NCI-H2107 treated with DMSO at 0.1 percent for 48 hours (cell line): ENCODE measurements at regions not wholly inside any gene's neighbourhood (a gene's known extent, or its start where the extent isn't known, plus 50 kb on each side); places are given as distances from the start of the nearest gene placed in this dataset.
A peak's percentile ranks its signal among the peaks of the same experiment; 100 is the strongest.
"Not testable (repeated sequence)": the region's sequence is repeated elsewhere in the genome, so short reads cannot be mapped to it uniquely, and the experiment has no call there.

Source experiments
- DNase-seq: peaks from one replicate; lab custom pipeline; 2025; ENCODE audit not compliant: unreplicated experiment; lab: John Stamatoyannopoulos, UW

DNA sequence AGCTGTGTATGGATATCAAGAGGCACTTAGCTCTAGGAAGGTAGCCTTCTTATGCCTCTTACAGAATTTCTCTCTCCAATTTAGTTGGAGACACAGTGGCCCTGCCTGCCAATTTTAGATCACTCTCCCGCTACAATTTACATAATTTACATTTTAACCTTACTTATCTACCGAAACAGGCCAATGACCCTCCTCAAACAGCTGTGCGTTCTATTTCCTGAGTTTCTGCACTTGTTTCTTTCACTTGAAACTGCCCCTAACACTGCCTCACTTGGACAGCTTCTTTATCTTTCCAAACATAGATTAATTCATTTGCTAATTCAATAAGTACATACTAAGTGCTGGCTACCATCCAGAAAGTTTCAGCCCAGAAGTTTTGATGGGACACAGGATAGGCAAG is 52.9 kb upstream of the HDDC2 start:
- DNase-seq = no peak

DNA sequence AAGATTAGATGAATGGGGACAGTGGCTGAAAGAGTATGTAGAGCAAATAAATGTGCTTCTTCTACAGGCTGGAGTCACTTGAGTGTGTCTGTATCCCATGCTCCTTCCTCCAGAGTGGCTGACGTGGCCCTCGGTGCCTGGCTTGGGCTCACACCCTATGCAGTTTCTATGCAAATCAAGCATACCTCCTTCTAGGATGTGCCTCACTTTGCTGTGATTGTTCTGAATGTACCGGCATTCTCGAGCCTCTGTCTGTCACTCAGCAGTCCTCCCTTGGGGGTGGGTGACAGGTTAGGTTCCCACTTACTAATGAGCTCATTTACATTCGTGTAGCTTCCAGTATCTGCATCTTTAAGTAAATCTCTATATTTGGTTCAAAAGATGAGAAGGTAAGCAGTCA is 55.1 kb upstream of the HDDC2 start:
- DNase-seq = no peak

DNA sequence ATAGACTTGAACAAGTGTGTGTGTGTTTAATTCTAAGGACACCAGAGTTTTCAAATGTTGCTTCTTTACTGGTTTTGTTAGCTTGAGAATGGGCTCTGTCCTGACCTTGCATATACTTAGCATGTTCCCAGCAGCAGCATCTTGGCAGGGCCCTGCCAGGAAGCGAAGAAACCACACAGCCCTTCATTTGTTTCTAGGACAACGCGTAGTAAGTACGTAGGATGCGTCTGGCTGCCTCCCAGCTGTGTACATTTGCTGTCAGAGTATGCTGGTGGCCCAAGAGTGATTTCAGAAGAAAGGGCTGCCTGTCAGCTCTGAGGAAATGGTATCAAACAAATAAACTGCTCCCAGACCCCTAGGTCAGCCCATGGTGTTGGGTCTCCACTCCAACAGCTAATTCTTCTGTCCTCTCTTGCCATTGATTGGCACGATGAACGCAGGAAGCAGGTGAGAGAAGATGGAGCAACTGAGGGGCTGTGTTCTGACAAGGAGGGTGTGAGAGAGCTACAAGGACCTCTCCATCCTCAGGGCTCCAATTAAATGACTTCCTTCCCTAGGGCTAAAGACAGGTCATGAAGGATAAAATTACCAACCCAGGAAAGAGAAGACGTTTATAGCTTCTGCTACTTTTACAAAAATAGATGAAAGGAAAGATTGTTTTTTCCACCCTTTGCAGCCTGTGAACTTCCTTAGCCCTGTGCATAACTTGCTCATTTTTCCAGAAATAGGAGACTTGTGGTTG is 55.9 kb upstream of the HDDC2 start:
- DNase-seq = no peak

DNA sequence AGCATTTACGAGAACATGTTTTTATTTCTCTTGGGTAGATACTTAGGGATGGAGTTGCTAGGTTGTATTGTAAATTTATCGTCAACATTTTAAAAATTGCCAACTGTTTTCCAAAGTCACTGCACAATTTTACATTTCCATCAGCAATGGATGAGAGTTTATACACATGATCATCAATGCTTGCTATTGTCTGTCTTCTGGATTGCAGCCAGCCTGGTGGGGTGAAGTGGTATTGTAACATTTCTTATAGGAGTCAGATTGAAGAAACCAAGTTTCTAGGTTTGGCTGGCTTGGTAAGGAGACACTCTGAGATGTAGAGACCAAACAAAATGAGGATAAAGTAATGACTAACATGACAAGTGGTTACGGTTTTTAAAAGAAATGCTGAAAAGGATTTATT is 57.1 kb upstream of the HDDC2 start:
- no peak for DNase-seq

DNA sequence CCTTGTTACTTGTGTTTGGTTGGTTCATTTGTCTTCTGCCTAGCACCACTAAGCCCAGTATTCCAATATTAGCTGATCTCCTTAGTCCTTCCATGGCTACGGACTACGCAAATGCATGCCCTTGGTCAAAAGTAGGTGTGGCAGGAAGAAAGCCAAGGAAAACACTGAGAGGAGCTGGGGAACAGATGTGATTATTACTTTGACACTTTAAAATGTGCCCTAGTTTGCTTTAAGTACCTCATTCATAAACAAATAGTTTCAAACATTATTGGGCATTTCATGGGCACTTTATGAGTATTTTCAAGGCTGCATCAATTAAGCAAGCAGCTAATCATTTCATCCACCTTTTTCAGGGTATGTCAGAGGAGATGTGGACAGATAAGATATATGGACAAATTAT is 60.1 kb upstream of the HDDC2 start:
- no peak for DNase-seq

DNA sequence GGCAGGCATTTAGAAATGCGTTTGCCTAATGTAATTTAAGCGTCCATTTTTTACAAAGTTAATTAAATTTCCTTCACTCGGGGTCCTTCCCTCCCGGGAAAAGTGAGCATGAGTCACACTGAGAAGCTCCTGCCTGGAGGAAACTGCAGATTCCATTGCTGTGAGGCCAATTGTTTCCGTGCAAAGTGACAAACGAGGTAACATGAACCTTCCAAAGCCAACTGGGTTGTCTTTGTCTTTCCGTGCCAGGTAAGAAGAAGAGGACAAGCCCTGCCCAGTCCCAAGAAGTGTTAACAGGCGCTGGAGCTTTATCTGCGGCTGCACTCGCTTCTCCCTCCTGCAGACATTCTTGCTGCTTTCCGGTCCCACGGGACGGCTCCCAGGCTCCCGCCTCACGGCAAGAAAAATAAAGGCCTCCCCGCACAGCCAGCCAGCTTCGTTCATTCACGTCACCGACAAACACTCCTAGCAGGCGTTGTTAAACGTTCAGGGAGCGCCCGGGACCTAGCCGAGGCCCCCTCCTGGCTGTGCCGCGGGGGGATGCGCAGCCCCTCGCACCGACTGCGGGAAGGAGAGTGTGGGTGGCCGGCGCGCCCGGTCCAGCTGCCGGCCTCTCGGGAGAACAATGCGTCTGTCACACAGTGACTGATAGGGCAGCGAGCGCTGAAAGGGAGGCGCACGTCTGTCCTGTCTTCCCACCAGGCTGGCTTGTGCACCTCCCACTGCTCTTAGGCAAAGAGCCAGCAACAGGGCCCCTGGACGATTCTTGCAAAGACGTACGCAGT is 61.5 kb upstream of the HDDC2 start:
- DNase-seq = peak; percentile 9

DNA sequence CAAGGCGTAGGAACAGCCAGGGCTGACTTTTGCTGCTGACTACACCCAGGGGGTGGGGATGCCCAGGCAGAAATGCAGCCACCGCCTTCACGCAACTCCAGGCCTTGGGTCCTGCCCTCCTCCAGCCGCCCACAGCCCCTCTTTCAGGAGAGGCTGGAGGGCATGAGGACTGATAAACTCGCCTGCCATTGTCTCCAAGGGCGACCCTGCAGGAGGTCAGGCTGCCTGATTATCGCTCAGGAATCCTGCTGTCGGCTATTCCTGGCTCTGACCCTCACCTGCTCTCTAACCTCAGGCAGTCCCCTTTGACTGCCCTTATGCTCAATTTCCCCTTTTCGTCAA is 62.0 kb upstream of the HDDC2 start:
- DNase-seq = no peak

DNA sequence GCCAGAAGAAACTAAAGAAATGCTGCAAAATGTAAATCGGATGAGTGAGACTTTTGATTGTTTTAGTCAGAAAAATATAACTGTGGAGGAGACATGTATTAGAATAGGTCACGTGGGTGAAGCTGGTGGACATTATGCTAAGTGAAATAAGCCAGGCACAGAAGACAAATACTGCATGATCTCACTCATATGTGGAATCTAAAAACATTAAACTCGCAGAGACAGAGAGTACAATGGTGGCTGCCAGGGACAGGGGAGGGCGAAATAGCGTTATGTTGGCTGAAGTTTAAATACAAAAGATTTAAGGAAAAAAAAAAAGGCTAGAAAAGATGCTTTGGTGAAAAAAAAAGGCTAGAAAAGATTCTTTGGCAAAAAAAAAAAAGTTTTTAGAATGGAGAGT is 63.5 kb upstream of the HDDC2 start:
- no peak for DNase-seq

DNA sequence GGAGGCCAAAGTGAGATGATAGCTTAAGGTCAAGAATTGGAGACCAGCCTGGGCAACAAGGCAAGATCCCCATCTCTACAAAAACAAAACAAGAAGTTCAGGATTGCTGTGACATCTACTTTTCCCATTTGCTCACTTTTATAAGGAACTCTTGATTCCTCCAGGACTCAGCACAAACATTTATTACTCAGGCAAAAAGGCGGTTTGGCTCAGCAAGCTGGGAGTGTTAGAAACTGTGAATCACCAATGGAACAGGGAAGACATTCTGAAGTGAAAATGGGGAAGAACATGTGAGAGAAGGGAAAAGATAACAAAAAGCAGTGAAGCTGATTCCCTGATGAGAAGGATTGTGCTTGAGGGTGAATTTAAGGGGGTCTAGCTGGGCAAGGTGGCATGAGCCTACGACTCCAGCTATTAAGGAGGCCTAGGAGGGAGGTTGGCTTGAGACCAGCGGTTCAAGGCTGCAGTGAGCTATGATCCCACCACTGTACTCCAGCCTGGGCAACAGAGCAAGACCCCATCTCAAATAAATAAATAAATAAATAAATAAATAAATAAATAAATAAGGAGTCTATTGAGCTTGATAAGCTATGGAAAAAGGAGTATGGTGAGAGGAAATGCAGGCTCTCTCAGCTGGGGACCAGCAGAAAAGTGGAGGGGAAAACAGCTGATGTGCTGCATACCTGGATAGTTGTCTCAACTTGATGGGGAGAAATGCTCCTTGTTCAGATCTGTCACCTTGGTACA is 65.4 kb upstream of the HDDC2 start:
- no peak for DNase-seq

DNA sequence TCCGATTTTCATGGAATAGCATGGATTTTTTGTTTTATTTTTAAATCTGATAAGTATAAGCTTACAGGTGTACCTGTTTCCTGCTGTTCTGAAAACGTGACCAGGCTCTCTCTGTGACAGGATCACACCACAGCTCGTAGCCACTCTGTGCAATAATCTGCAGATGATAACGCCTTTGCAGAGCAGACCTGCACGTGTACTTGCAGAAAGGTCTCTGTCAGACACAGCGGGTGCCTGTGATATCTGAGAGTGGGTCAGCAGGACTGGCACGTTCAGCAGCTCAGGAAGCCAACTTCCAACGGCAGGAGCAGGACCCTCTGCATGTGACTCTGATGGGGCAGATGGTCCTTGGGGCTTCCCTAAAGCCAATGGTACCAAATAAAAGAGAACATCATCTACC is 68.6 kb upstream of the HDDC2 start:
- no peak for DNase-seq

DNA sequence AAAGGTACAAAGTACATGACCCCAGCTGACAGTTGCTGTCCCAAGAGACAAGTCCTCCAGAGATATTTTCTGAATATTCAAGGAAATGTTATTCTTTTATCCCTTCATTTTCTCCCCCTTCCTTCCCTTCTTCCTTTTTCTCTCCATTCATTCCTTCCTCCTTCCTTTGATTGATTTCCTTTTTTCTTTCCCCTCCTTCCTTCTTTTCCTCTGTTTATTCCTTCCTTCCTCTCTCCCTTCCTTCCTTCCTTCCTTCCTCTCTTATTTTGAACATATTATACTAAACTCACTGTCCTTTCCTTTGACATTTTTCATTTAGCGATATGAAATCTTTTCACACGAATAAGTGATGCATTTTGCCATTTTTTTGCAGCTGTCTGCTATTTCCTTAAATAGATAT is 73.2 kb upstream of the HDDC2 start:
- DNase-seq = no peak

DNA sequence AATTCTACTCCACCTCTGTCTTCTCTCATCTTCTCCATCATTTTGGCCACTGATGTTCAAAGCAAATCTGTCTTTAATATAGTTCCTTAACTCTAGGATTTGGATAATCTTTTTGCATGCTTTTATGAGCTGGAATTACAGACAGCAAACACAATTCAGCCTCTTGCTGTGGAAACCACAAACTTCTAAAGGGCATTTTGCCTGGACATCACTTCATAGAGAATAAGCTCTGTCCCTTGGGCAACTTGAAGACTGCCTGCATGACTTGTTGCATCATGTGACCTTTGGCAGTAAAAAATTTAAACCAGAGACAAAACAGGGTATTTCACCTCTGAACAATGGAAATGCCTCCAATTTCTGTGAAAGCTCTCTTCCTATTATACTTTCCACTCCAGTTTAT is 74.1 kb upstream of the HDDC2 start:
- no peak for DNase-seq

DNA sequence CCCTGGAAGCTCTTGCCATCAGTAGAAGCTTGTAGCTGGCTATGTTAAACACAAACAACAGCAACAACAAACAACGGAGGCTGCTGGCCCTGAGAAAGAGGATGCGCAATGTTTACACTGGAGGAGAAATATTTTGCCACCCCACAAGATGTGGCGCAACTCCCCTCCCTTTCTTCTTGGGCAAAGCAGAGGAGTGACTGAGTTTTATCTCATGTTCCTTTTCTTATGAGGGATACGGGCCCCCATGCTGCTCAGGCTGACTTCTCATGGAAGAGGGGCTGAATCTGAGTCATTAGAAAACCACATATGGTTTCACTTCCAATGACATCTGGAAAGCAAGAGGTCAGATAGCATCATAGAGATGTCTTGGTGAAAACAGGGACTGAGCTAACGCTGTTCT is 75.9 kb upstream of the HDDC2 start:
- DNase-seq = no peak

DNA sequence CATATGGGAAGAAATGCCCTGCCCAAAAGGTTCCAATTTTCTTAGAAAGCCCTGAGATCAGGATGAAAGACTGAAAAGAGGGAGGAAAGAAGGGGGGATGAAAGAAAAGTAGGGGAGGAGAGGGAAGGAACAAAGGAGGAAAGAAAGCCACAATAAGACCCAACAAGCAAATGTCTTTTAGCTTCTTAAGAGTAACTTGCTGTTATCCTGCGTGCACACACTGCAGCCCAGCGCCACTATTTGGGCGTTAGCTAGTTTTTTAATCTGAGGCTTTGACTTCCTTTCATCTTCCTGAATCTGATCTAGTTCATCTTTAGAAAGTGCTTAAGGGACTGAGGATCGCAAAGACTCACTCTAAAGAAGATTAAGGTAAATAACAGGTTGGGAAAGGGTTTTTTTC is 77.4 kb upstream of the HDDC2 start:
- DNase-seq = no peak

DNA sequence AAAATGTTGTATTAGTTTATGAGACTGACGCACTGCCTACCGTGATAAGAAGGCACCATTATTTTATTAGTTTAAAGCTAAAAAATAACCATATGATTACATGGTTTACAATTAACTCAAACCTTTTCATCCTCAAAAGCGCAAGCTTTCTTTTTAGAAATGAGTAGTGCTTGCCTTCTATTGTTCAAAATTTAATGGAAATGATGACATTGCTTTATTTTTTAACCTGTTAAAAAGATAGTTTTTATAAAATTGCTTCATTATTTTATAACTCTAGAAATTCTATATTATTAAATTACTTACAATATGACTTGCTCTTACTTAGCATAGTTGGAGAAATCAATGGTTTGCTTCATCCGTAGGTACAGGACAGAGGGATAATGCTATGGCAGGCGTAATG is 78.7 kb upstream of the HDDC2 start:
- no peak for DNase-seq

DNA sequence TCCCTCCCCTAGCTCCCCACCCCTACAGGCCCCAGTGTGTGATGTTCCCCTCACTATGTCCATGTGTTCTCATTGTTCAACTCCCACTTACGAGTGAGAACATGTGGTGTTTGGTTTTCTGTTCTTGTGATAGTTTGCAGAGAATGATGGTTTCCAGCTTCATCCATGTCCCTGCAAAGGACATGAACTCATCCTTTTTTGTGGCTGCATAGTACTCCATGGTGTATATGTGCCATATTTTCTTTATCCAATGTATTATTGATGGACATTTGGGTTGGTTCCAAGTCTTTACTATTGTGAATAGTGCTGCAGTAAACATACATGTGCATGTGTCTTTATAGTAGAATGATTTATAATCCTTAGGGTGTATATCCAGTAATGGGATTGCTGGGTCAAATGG is 84.6 kb upstream of the HDDC2 start:
- DNase-seq = not testable (repeated sequence)

DNA sequence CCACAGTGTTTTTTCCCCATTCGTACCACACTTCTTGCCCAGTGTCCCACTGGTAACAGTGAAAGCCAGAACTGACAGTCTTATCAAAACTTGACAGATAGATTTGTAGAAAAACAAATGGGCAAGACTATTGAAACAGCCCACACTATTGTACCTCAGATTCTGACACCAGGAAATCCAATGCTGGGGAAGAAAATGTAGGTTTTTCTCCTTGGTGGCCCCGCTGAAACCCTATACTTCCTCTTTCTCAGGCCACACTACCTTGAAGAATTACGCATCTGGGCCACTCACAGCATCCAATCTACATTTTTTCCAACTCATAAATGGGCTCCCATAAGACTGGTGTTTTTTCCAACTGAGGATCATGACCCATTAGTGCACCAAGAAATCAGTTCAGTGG is 90.9 kb upstream of the HDDC2 start:
- DNase-seq = no peak

DNA sequence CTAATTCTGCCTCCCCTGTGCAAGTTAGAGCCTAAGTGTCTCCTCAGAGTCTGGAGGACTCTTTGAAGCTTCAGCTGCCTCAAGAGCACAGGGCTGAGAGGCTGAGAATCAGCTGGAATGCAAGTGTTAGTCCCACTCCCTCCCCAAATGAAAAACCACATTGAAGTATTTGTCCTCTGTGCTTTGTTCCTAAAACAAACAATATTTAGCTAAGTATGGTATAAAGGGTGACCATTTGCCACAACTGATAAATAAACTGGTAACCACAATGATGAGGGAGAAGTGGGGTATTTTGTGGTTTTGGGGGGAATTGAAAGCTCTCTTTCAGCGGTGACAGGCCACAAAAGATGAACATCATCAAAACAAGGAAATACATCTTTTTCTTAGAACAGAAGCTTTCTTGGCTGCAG is 91.7 kb upstream of the HDDC2 start:
- DNase-seq = no peak

DNA sequence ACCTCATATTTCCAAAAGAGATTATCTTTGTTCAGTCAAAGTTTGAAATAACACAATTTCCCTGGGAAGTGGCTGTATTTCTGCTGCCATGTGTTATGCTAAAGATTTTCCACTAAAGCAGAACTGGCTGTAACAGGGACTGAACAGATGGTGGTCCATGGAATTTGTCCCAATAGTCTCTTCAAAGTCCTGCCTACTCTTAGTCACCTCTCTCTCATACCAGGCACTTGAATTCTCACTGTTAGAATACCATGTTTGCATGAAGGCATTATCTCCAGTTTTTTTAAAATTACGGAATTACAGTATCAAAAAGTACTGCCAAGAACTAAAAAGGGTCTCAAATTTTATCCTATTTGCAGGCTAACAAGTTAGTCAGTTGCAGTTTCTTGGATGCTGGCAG is 105.0 kb upstream of the HDDC2 start:
- no peak for DNase-seq

DNA sequence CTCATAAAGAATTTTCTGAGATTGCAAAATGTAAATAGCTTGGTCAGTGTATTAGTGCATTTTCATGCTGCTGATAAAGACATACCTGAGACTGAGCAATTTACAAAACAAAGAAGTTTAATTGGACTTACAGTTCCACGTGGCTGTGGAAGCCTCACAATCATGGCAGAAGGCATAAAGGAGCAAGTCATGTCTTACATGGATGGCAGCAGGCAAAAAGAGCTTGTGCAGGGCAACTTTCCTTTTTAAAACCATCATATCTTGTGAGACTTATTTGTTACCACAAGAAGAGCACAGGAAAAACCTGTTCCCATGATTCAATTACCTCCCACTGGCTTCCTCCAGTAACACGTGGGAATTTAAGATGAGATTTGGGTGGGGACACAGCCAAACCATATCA is 112.7 kb upstream of the HDDC2 start:
- DNase-seq = no peak

DNA sequence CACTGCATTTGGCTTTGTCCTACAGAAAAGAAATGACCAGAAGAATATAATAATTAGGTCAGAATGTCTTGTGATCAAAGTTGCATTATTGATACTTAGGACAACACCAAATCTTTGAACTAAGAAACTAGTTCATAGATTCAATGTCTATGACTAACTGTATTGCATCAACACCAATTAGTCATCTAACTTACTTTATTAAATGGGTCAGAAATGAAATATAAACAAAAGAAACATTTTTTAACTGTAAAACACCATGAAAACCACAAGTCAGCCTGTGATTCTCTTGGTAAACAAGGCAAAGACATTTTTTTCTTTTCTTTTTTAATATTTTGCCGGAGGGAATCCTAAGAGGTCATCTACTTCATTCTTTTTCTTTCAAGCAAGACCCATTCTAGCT is 114.1 kb upstream of the HDDC2 start:
- DNase-seq = no peak

DNA sequence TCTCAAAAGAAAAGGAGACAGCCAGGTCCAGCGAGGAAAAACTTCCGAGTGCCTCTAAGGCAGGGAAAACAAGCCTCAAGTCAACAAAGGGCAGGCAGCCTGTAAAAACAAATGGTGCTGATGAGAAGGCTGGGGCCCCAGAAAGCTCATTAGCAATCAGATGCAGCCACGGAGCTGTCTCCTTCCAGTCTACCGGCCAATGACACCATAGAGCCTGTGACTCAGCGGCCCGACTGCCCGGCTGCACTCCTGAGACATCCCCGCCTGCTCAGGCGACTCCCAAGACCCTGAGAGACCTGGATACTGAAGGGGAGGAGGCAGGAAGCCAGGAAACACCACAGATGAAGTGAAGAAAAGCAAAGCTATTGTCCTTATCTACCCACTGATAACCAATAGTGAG is 120.1 kb upstream of the HDDC2 start:
- DNase-seq = no peak
